ENCODE measurements at regions not wholly inside any gene's neighbourhood (a gene's known extent, or its start where the extent isn't known, plus 50 kb on each side); places are given as distances from the start of the nearest gene placed in this dataset.

- H3K27me3 ChIP-seq (ENCODE audit: control insufficient read depth, insufficient read depth, low read length), result no peaks in the 10 kb centered on the region
- no peak overlapping the region for H2AFZ ChIP-seq (ENCODE audit: low read length)
- no peak overlapping the region for H3K4me3 ChIP-seq (replicated peaks in 1 of 4; ENCODE audit: control extremely low read depth in 1 of 4, insufficient read depth in 1 of 4, low read depth in 3 of 4, low read length in 4 of 4)
- no peak overlapping the region for H3K9ac ChIP-seq (ENCODE audit: insufficient read depth, low read length)
- H3K36me3 ChIP-seq (ENCODE audit: control insufficient read depth, insufficient read depth, low read length), result no peaks in the 10 kb centered on the region
- TF ChIP-seq EZH2 (IDR thresholded peaks at IDR 0.05; ENCODE audit: low read length, missing control alignments) (no peak), CTCF (conservative IDR thresholded peaks at IDR 0.05 in 1 of 2, IDR thresholded peaks at IDR 0.05 in 1 of 2; ENCODE audit: low read depth in 1 of 2, low read length in 2 of 2) (no peak)
- no peak for DNase-seq (ENCODE audit: low read depth in 2 of 2)
- no peaks in the 10 kb centered on the region for H4K20me1 ChIP-seq (ENCODE audit: control insufficient read depth, extremely low read depth, insufficient read depth, low read length)
- no peaks in the 10 kb centered on the region for H3K4me1 ChIP-seq (ENCODE audit: control insufficient read depth, extremely low read depth, insufficient read depth, low read length)
- no peak overlapping the region for H3K4me2 ChIP-seq (ENCODE audit: extremely low read depth, insufficient read depth, low read length)
- no peak overlapping the region for H3K27ac ChIP-seq (ENCODE audit: insufficient read depth, low read length)
- no peaks in the 10 kb centered on the region for H3K9me3 ChIP-seq (ENCODE audit: control insufficient read depth, insufficient read depth, low read depth, low read length)
- H3K79me2 ChIP-seq (ENCODE audit: control insufficient read depth, insufficient read depth, low read length), result no peaks in the 10 kb centered on the region
Observed at GRCh38 chr2:104416339-104417000, 437.4 kb upstream of the POU3F3 start.

DNA sequence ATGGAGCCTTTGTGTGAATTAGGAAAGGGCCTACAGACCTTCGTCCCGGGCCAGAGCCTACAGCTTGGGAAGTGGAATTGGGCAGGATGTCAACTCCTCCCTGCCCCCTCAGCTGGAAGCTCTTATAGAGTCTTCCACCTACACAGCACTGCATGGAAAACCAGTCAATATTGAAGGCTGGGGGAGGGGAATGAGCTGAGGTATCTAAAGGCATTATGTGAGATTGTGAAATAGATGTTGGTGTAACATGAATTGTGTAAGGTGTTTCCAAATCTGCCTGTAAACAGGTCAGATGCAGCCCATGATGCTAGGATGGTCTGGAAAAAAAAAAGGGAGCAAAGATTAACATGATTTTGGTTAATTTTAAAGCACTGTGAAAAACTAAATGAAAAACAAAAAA, 433.5 kb upstream of the POU3F3 start:
- no peaks in the 10 kb centered on the region for H4K20me1 ChIP-seq (ENCODE audit: control insufficient read depth, extremely low read depth, insufficient read depth, low read length)
- no peaks in the 10 kb centered on the region for H3K4me1 ChIP-seq (ENCODE audit: control insufficient read depth, extremely low read depth, insufficient read depth, low read length)
- H3K9me3 ChIP-seq (ENCODE audit: control insufficient read depth, insufficient read depth, low read depth, low read length), result no peaks in the 10 kb centered on the region
- no peak overlapping the region for H2AFZ ChIP-seq (ENCODE audit: low read length)
- no peaks in the 10 kb centered on the region for H3K36me3 ChIP-seq (ENCODE audit: control insufficient read depth, insufficient read depth, low read length)
- H3K79me2 ChIP-seq (ENCODE audit: control insufficient read depth, insufficient read depth, low read length), result no peaks in the 10 kb centered on the region
- DNase-seq (ENCODE audit: low read depth in 2 of 2), result no peak
- TF ChIP-seq CTCF (conservative IDR thresholded peaks at IDR 0.05 in 1 of 2, IDR thresholded peaks at IDR 0.05 in 1 of 2; ENCODE audit: low read depth in 1 of 2, low read length in 2 of 2), result no peak
- no peak for TF ChIP-seq EZH2 (IDR thresholded peaks at IDR 0.05; ENCODE audit: low read length, missing control alignments)
- H3K27ac ChIP-seq (ENCODE audit: insufficient read depth, low read length), result no peak overlapping the region
- H3K9ac ChIP-seq (ENCODE audit: insufficient read depth, low read length), result no peak overlapping the region
- H3K4me2 ChIP-seq (ENCODE audit: extremely low read depth, insufficient read depth, low read length), result no peak overlapping the region
- H3K27me3 ChIP-seq (ENCODE audit: control insufficient read depth, insufficient read depth, low read length), result no peaks in the 10 kb centered on the region
- no peak overlapping the region for H3K4me3 ChIP-seq (replicated peaks in 1 of 4; ENCODE audit: control extremely low read depth in 1 of 4, insufficient read depth in 1 of 4, low read depth in 3 of 4, low read length in 4 of 4)

- Histone ChIP-seq H3K27me3 (ENCODE audit: control insufficient read depth, insufficient read depth, low read length) (no peaks in the 10 kb centered on the region), H3K9ac (ENCODE audit: insufficient read depth, low read length) (no peak overlapping the region), H3K4me1 (ENCODE audit: control insufficient read depth, extremely low read depth, insufficient read depth, low read length) (no peaks in the 10 kb centered on the region), H2AFZ (ENCODE audit: low read length) (no peak overlapping the region), H3K9me3 (ENCODE audit: control insufficient read depth, insufficient read depth, low read depth, low read length) (no peaks in the 10 kb centered on the region), H3K4me3 (replicated peaks in 1 of 4; ENCODE audit: control extremely low read depth in 1 of 4, insufficient read depth in 1 of 4, low read depth in 3 of 4, low read length in 4 of 4) (no peak overlapping the region), H3K27ac (ENCODE audit: insufficient read depth, low read length) (no peak overlapping the region), H4K20me1 (ENCODE audit: control insufficient read depth, extremely low read depth, insufficient read depth, low read length) (no peaks in the 10 kb centered on the region), H3K4me2 (ENCODE audit: extremely low read depth, insufficient read depth, low read length) (no peak overlapping the region), H3K79me2 (ENCODE audit: control insufficient read depth, insufficient read depth, low read length) (no peaks in the 10 kb centered on the region), H3K36me3 (ENCODE audit: control insufficient read depth, insufficient read depth, low read length) (no peaks in the 10 kb centered on the region)
- TF ChIP-seq EZH2 (IDR thresholded peaks at IDR 0.05; ENCODE audit: low read length, missing control alignments) (no peak), CTCF (conservative IDR thresholded peaks at IDR 0.05 in 1 of 2, IDR thresholded peaks at IDR 0.05 in 1 of 2; ENCODE audit: low read depth in 1 of 2, low read length in 2 of 2) (no peak)
- DNase-seq (ENCODE audit: low read depth in 2 of 2), result no peak
Observed at GRCh38 chr2:104420953-104421352, 433.0 kb upstream of the POU3F3 start.

Data from fibroblast of lung (primary cell).